ENCODE measurements at regions not wholly inside any gene's neighbourhood (a gene's known extent, or its start where the extent isn't known, plus 50 kb on each side); places are given as distances from the start of the nearest gene placed in this dataset.

- no peak for DNase-seq (ENCODE audit: low read depth in 2 of 2)
These were observed 113.7 kb downstream of the RNASET2 start for GRCh38 chr6:166842607-166843006.

DNA sequence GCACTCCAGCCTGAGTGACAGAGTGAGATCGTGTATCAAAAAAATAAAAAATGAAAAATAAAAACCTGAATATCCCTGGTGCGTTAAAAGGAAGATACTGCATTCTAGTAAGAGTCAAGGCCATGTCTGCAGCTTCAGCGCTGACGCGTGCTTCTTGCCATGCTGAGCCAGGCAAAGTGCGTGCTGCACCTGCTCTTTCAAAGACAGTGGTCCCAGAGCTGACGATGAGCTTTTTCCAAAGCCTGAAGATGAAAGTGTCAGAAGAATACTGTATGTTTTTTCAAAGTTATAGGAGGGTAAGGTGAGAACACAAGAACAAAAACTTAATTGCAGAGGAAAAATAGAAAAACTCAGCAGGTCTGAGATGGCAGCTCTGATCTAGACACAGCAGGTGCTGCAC lies 115.1 kb downstream of the RNASET2 start:
- no peak for DNase-seq (ENCODE audit: low read depth in 2 of 2)

- DNase-seq (ENCODE audit: low read depth in 2 of 2): no peak
These were observed 116.8 kb downstream of the RNASET2 start for GRCh38 chr6:166839569-166839968.

DNA sequence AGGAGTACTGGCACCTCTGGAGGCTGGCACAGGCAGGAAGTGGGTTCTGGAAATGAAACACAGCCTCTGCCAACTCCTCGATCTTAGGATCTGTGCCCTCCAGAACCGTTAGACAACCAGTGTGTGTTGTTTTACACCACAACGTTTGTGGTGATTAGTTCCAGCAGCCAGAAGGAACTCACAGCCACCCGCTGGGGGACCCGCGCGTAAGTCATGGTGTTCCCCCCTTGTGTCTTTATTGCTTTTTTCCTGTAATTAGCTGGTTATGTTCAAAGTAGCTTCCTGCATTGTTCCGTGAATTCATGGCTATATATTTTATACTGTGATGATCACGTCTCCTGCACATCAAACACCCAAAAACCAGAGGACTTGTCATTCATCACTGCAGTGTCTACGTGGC lies 117.4 kb downstream of the RNASET2 start:
- DNase-seq (ENCODE audit: low read depth in 2 of 2): no peak

GRCh38 chr6:166836785-166837718 lies 119.3 kb downstream of the RNASET2 start:
- no peak for DNase-seq (ENCODE audit: low read depth in 2 of 2)

GRCh38 chr6:166834049-166834448 lies 122.3 kb downstream of the RNASET2 start:
- DNase-seq (ENCODE audit: low read depth in 2 of 2): no peak

DNA sequence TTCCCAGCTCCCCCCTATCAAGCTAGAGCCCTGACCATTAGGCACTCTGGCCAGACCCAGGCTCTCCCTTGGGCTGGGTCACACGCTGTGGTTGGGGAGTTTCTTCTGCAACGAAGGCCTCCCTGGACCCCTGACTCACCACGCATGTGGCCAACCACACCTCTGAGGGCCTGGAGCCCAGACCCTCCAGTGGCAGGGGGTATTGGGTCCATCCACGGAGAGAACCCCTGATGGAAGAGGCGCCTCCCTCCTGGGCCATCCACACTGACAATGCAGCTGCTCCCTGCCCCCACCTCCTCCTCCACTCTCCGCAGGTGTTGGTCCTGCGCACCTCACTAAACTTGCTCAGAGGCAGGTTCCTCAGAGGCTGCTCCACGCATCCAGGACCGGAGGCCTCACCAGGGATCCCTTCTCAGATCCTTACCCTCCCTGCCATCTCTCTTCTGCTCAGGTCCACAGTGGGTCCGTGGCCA lies 125.4 kb downstream of the RNASET2 start:
- no peak for DNase-seq (ENCODE audit: low read depth in 2 of 2)

DNA sequence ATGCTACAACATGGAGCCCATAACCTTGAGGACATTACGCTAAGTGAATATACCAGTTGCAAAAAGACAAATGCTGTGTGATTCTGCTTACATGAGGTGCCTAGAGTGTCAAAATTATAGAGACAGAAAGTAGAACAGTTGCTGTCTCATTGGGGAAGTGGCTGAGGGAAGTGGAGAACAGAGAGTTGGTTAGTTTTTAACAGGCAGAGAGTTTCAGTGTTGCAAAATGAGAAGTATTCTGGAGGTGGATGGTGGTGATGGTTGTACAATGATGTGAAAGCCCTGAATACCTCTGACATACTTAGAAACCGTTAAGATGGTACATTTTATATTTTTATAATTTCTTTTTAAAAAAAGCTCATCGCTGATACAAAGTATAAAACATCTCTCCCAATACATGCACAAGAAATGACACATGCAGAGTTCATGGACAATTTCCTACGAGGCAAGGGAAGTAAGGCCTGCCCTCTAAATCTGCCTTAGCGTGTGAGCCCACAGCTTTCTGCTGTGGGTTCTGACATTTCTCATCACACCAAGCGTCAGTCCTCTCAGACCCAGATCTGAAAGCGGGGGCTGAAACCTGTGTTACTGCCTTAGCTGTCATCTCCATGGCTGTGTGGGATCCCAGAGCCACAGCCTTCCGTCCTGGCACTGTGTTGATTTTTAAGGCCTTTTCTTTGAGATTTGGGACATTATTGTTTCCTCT lies 126.0 kb downstream of the RNASET2 start:
- peak in 1 of 2 donors; percentile 19 for DNase-seq (ENCODE audit: low read depth in 2 of 2)

DNA sequence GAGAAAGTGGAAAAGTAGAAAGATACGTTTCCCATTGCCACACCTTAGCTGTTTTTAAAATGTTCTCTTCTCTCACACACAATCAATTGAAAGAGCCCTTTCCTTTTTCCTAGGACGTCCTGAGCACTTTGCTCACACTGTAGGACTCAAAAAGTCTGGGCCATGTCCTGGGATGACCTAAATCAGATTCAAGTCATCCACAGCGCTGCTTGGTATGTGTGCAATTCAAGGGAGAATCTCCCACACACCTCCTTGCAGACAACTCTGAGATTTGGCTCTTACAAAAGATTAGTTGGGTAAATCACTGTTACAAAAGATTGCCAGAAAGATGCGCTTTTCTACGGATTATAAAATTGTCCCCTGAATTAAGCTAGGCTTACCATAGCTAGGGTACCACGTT lies 130.1 kb downstream of the RNASET2 start:
- no peak for DNase-seq (ENCODE audit: low read depth in 2 of 2)

- DNase-seq (ENCODE audit: low read depth in 2 of 2): no peak
These were observed 130.7 kb downstream of the RNASET2 start for GRCh38 chr6:166825553-166826145.

- DNase-seq (ENCODE audit: low read depth in 2 of 2): no peak
These were observed 131.5 kb downstream of the RNASET2 start for GRCh38 chr6:166824880-166825250.

DNA sequence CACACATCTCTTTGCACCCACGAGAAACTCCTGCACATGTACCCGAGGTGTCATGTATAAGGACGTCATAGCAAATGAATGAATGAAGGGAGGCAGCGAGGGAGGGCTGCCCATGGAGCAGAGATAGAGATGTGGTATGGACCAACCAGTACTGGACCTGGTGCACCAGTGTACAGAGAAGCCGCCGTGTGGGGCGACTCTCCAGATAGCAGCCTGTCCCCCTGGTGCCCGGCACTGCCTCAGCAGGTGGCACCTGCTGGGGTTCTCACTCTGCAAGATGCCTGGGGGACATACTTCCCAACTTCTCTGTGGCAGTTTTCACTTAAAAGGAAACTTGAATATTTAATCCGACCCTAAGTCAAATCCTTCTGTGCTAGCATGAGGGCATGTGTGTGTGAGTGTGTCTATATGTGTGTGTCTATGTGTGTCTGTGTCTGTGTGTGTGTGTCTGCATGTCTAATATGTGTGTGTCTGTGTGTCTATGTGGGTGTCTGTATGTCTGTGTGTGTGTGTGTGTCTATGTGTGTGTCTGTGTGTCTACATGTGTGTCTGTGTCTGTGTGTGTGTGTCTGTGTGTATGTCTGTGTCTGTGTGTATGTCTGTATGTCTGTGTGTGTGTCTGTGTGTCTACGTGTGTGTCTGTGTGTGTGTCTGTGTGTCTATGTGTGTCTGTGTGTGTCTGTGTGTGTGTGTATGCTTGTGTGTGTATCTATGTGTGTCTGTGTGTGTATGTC lies 132.0 kb downstream of the RNASET2 start:
- no peak for DNase-seq (ENCODE audit: low read depth in 2 of 2)

GRCh38 chr6:166822609-166823008 lies 133.7 kb downstream of the RNASET2 start:
- no peak for DNase-seq (ENCODE audit: low read depth in 2 of 2)

- DNase-seq (ENCODE audit: low read depth in 2 of 2): no peak
These were observed 135.9 kb downstream of the RNASET2 start for GRCh38 chr6:166820483-166820882.

- DNase-seq (ENCODE audit: low read depth in 2 of 2): no peak
These were observed 136.3 kb downstream of the RNASET2 start for GRCh38 chr6:166820070-166820469.

GRCh38 chr6:166815629-166816028 lies 140.7 kb downstream of the RNASET2 start:
- no peak for DNase-seq (ENCODE audit: low read depth in 2 of 2)

DNA sequence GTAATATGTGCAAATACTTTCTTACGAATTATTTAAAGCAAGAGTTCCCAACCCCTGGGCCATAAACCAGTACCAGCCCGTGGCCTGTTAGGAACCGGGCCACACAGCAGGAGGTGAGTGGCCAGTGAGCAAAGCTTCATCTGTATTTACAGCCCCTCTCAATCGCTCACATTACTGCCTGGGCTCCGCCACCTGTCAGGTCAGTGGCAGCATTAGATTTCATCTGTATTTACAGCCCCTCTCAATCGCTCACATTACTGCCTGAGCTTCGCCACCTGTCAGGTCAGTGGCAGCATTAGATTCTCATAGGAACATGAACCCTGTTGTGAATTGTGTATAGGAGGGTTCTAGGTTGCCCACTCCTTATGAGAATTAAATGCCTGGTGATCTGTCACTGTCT lies 142.0 kb downstream of the RNASET2 start:
- no peak for DNase-seq (ENCODE audit: low read depth in 2 of 2)

GRCh38 chr6:166813461-166813860 lies 142.9 kb downstream of the RNASET2 start:
- no peak for DNase-seq (ENCODE audit: low read depth in 2 of 2)

- DNase-seq (ENCODE audit: low read depth in 2 of 2): no peak
These were observed 145.5 kb downstream of the RNASET2 start for GRCh38 chr6:166810864-166811263.

DNA sequence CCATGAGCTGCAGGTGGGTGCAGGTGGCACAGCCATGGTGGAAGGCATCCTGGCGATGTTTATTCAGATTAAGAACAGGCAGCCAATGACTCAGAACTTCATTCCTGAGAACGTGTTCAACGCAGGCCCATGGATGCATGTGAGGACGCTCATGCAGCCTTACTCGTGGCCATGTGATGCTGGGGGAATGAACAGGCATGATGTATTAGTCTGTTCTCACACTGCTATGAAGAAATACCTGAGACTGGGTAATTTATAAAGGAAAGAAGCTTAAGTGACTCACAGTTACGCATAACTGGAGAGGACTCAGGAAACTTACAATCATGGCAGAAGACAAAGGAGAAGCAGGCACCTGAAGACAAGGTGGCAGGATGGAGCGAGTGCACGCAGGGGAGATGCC lies 146.6 kb downstream of the RNASET2 start:
- DNase-seq (ENCODE audit: low read depth in 2 of 2): no peak

DNA sequence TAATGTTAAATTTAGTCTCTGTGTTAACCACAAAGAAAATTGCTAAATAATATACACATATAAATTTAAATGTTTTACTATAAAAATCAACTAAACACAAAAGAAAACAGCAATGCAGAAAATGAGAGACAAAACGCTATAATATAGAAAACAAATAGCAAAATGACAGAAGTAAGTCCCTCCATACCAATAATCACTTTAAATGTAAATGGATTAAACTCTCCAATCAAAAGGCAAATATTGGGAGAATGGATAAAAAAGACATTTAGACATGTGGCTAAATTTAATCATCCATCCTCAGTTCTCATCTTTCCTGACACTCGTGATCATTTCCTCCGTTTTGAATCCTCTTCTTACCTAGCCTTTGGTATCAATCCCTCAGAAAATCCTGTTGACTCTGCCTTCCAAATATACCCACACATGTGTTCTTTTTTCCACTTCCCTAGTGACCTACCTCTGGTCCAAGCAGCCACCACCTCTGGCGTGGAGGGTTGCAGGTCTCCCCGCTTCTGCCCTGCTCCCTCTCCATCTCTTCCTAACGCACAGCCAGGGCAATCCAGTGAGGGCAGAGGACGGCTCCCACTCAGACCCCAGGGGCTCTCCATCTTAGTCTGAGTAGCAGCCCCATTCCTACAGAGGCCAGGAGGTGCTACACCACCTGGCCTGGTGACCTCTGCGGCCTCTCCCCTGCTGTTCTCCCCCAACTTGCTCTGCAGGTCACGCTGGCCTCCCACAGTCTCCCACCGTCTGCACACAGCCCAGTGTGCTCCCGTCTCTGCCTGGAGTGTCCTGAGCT lies 149.2 kb downstream of the RNASET2 start:
- DNase-seq (ENCODE audit: low read depth in 2 of 2): no peak

Data from stimulated activated CD8-positive, alpha-beta memory T cell treated with anti-CD3 and anti-CD28 coated beads, Interleukin-15, amount 100 ng/mL, for 48 hours (primary cell).